Immature natural killer cell (primary cell): ENCODE measurements at regions not wholly inside any gene's neighbourhood (a gene's known extent, or its start where the extent isn't known, plus 50 kb on each side); places are given as distances from the start of the nearest gene placed in this dataset.

Experiments
- DNase-seq, 3 donors: peaks; one replicate each; pipeline ENCODE4 v3.0.0; 2022; ENCODE audit warnings: mixed read lengths in 1 of 3
- H3K27ac Mint-ChIP-seq, 6 donors: one replicate each; pipeline ENCODE4 v1.8.0; 2020; ENCODE audit warnings: mixed read lengths in 6 of 6, mild to moderate bottlenecking in 5 of 6, inconsistent platforms in 4 of 6, moderate library complexity in 3 of 6
- H3K27me3 Mint-ChIP-seq, 3 donors: one replicate each; pipeline ENCODE4 v1.8.0; 2020 to 2021; ENCODE audit warnings: low read depth in 3 of 3, mild to moderate bottlenecking in 3 of 3, mixed read lengths in 3 of 3, moderate library complexity in 3 of 3, inconsistent platforms in 1 of 3
- H3K36me3 Mint-ChIP-seq, 3 donors: one replicate each; pipeline ENCODE4 v1.8.0; 2020; ENCODE audit warnings: mixed read lengths in 3 of 3, inconsistent platforms in 2 of 3, mild to moderate bottlenecking in 2 of 3
- H3K4me1 Mint-ChIP-seq, 2 donors: one replicate each; pipeline ENCODE4 v1.8.0; 2020; ENCODE audit warnings: inconsistent platforms in 2 of 2, mild to moderate bottlenecking in 2 of 2, mixed read lengths in 2 of 2, moderate library complexity in 1 of 2
- H3K4me3 Mint-ChIP-seq, 5 donors: one replicate each; pipeline ENCODE4 v1.8.0; 2020; ENCODE audit warnings: mild to moderate bottlenecking in 5 of 5, mixed read lengths in 5 of 5, inconsistent platforms in 3 of 5, moderate library complexity in 3 of 5
- H3K9me3 Mint-ChIP-seq, 6 donors: one replicate each; pipeline ENCODE4 v1.8.0; 2020; ENCODE audit warnings: mild to moderate bottlenecking in 6 of 6, mixed read lengths in 6 of 6, inconsistent platforms in 4 of 6, moderate library complexity in 3 of 6

- Mint-ChIP-seq H3K4me1 (no peaks in the 10 kb centered on the region), H3K9me3 (peaks cover 0 to 11% (median 6%) of the 10 kb centered on the region in 6 donors), H3K27ac (no peak overlapping the region), H3K36me3 (peaks cover 0 to 8% (median 0%) of the 10 kb centered on the region in 3 donors), H3K27me3 (peaks cover 8 to 12% (median 10%) of the 10 kb centered on the region in 3 donors), H3K4me3 (no peak overlapping the region)
- DNase-seq: no peak
Observed at GRCh38 chr1:42096554-42096953, 56.7 kb upstream of the GUCA2B start.

- peaks cover 5 to 8% (median 5%) of the 10 kb centered on the region in 3 donors for H3K27me3 Mint-ChIP-seq
- peaks cover 0 to 9% (median 3%) of the 10 kb centered on the region in 3 donors for H3K36me3 Mint-ChIP-seq
- no peak for DNase-seq
- H3K27ac Mint-ChIP-seq: no peak overlapping the region
- no peak overlapping the region for H3K4me3 Mint-ChIP-seq
- peaks cover 12 to 32% (median 21%) of the 10 kb centered on the region in 6 donors for H3K9me3 Mint-ChIP-seq
- no peaks in the 10 kb centered on the region for H3K4me1 Mint-ChIP-seq
Observed at GRCh38 chr1:42089246-42089645, 64.0 kb upstream of the GUCA2B start.

GRCh38 chr1:42086146-42086545 lies 67.1 kb upstream of the GUCA2B start:
- no peaks in the 10 kb centered on the region for H3K4me1 Mint-ChIP-seq
- no peak for DNase-seq
- H3K4me3 Mint-ChIP-seq: no peak overlapping the region
- H3K9me3 Mint-ChIP-seq: peaks cover 10 to 28% (median 20%) of the 10 kb centered on the region in 6 donors
- H3K27me3 Mint-ChIP-seq: peaks cover 5 to 8% (median 5%) of the 10 kb centered on the region in 3 donors
- H3K36me3 Mint-ChIP-seq: peaks cover 0 to 9% (median 3%) of the 10 kb centered on the region in 3 donors
- H3K27ac Mint-ChIP-seq: no peak overlapping the region

GRCh38 chr1:42085596-42085995 lies 67.6 kb upstream of the GUCA2B start:
- no peaks in the 10 kb centered on the region for H3K4me1 Mint-ChIP-seq
- no peak for DNase-seq
- peaks cover 10 to 27% (median 20%) of the 10 kb centered on the region in 6 donors for H3K9me3 Mint-ChIP-seq
- H3K27me3 Mint-ChIP-seq: peaks cover 5 to 8% (median 5%) of the 10 kb centered on the region in 3 donors
- H3K4me3 Mint-ChIP-seq: no peak overlapping the region
- H3K36me3 Mint-ChIP-seq: peaks cover 0 to 9% (median 3%) of the 10 kb centered on the region in 3 donors
- no peak overlapping the region for H3K27ac Mint-ChIP-seq

GRCh38 chr1:42081475-42081874 lies 71.7 kb upstream of the GUCA2B start:
- Mint-ChIP-seq H3K9me3 (peaks cover 0 to 14% (median 2%) of the 10 kb centered on the region in 6 donors), H3K4me1 (no peaks in the 10 kb centered on the region), H3K4me3 (no peak overlapping the region), H3K36me3 (peaks cover 3 to 12% (median 4%) of the 10 kb centered on the region in 3 donors), H3K27ac (no peak overlapping the region), H3K27me3 (peaks cover 0 to 14% (median 3%) of the 10 kb centered on the region in 3 donors)
- DNase-seq: no peak

GRCh38 chr1:42075179-42075578 lies 78.0 kb upstream of the GUCA2B start:
- no peak for DNase-seq
- Mint-ChIP-seq H3K4me1 (no peaks in the 10 kb centered on the region), H3K27me3 (peaks cover 3 to 14% (median 9%) of the 10 kb centered on the region in 3 donors), H3K36me3 (peaks cover 0 to 12% (median 4%) of the 10 kb centered on the region in 3 donors), H3K27ac (no peak overlapping the region), H3K9me3 (peaks cover 0 to 11% (median 3%) of the 10 kb centered on the region in 6 donors), H3K4me3 (no peak overlapping the region)

- Mint-ChIP-seq H3K9me3 (peaks cover 0 to 3% (median 0%) of the 10 kb centered on the region in 6 donors), H3K4me1 (no peaks in the 10 kb centered on the region), H3K4me3 (no peak overlapping the region), H3K27me3 (peaks cover 3 to 6% (median 4%) of the 10 kb centered on the region in 3 donors), H3K27ac (no peak overlapping the region), H3K36me3 (no peaks in the 10 kb centered on the region)
- DNase-seq: no peak
Observed at GRCh38 chr1:42070996-42071395, 82.2 kb upstream of the GUCA2B start.

GRCh38 chr1:42057800-42058199 lies 95.4 kb upstream of the GUCA2B start:
- H3K27me3 Mint-ChIP-seq: peaks cover 8 to 26% (median 25%) of the 10 kb centered on the region in 3 donors
- H3K4me3 Mint-ChIP-seq: no peak overlapping the region
- H3K27ac Mint-ChIP-seq: no peak overlapping the region
- H3K4me1 Mint-ChIP-seq: no peaks in the 10 kb centered on the region
- peaks cover 7 to 10% (median 8%) of the 10 kb centered on the region in 3 donors for H3K36me3 Mint-ChIP-seq
- H3K9me3 Mint-ChIP-seq: peaks cover 6 to 19% (median 11%) of the 10 kb centered on the region in 6 donors
- no peak for DNase-seq

- H3K4me3 Mint-ChIP-seq: no peak overlapping the region
- peaks cover 7 to 13% (median 8%) of the 10 kb centered on the region in 3 donors for H3K36me3 Mint-ChIP-seq
- no peaks in the 10 kb centered on the region for H3K4me1 Mint-ChIP-seq
- no peak for DNase-seq
- H3K9me3 Mint-ChIP-seq: peaks cover 6 to 19% (median 13%) of the 10 kb centered on the region in 6 donors
- H3K27me3 Mint-ChIP-seq: peaks cover 1 to 23% (median 18%) of the 10 kb centered on the region in 3 donors
- no peak overlapping the region for H3K27ac Mint-ChIP-seq
Observed at GRCh38 chr1:42056460-42056859, 96.8 kb upstream of the GUCA2B start.

- H3K27ac Mint-ChIP-seq: no peak overlapping the region
- H3K9me3 Mint-ChIP-seq: peaks cover 6 to 19% (median 12%) of the 10 kb centered on the region in 6 donors
- no peak for DNase-seq
- no peak overlapping the region for H3K4me3 Mint-ChIP-seq
- no peaks in the 10 kb centered on the region for H3K4me1 Mint-ChIP-seq
- peaks cover 7 to 13% (median 8%) of the 10 kb centered on the region in 3 donors for H3K36me3 Mint-ChIP-seq
- H3K27me3 Mint-ChIP-seq: peaks cover 1 to 27% (median 13%) of the 10 kb centered on the region in 3 donors
Observed at GRCh38 chr1:42055061-42055460, 98.1 kb upstream of the GUCA2B start.

- Mint-ChIP-seq H3K36me3 (peaks cover 0 to 6% (median 5%) of the 10 kb centered on the region in 3 donors), H3K4me3 (no peak overlapping the region), H3K27ac (no peak overlapping the region), H3K9me3 (peaks cover 0 to 10% (median 6%) of the 10 kb centered on the region in 6 donors), H3K4me1 (no peaks in the 10 kb centered on the region), H3K27me3 (peaks cover 1 to 24% (median 13%) of the 10 kb centered on the region in 3 donors)
- no peak for DNase-seq
Observed at GRCh38 chr1:42052072-42052699, 101.0 kb upstream of the GUCA2B start.

- Mint-ChIP-seq H3K27me3 (peaks cover 1 to 9% (median 3%) of the 10 kb centered on the region in 3 donors), H3K9me3 (peaks cover 0 to 4% (median 0%) of the 10 kb centered on the region in 6 donors), H3K27ac (no peak overlapping the region), H3K4me3 (no peak overlapping the region), H3K36me3 (peaks cover 0 to 2% (median 0%) of the 10 kb centered on the region in 3 donors), H3K4me1 (no peaks in the 10 kb centered on the region)
- no peak for DNase-seq
Observed at GRCh38 chr1:42047508-42047880, 105.7 kb upstream of the GUCA2B start.

GRCh38 chr1:42046761-42047507 lies 106.3 kb upstream of the GUCA2B start:
- Mint-ChIP-seq H3K4me1 (no peaks in the 10 kb centered on the region), H3K4me3 (no peak overlapping the region), H3K27ac (no peak overlapping the region), H3K36me3 (no peaks in the 10 kb centered on the region), H3K27me3 (peaks cover 1 to 9% (median 3%) of the 10 kb centered on the region in 3 donors), H3K9me3 (no peaks in the 10 kb centered on the region)
- DNase-seq: no peak

GRCh38 chr1:42044346-42044745 lies 108.9 kb upstream of the GUCA2B start:
- no peaks in the 10 kb centered on the region for H3K9me3 Mint-ChIP-seq
- DNase-seq: no peak
- H3K4me3 Mint-ChIP-seq: no peak overlapping the region
- H3K36me3 Mint-ChIP-seq: no peaks in the 10 kb centered on the region
- no peak overlapping the region for H3K27ac Mint-ChIP-seq
- peaks cover 0 to 5% (median 2%) of the 10 kb centered on the region in 3 donors for H3K27me3 Mint-ChIP-seq
- no peaks in the 10 kb centered on the region for H3K4me1 Mint-ChIP-seq
